B cell (primary cell): ENCODE measurements at regions not wholly inside any gene's neighbourhood (a gene's known extent, or its start where the extent isn't known, plus 50 kb on each side); places are given as distances from the start of the nearest gene placed in this dataset.

ENCODE experiments used
- ATAC-seq: fragments of 200-7000 bp; cut with Tn5 transposase; one replicate; pipeline ENCODE4 v1.10.0; 2021; ENCODE audit warnings: low read depth, mild to moderate bottlenecking, moderate number of reproducible peaks, moderate library complexity
- CTCF ChIA-PET: fragments of 350-600 bp; sonication (Branson Sonifier 250); formaldehyde crosslinking; loops from one replicate; lab custom pipeline; 2021; ENCODE audit warnings: antibody characterized with exemption, inconsistent platforms; lab: Charles Lee
- POLR2A ChIA-PET: fragments of 350-600 bp; sonication (Branson Sonifier 250); formaldehyde crosslinking; loops from one replicate; lab custom pipeline; 2021; ENCODE audit warnings: antibody characterized with exemption; lab: Charles Lee
- DNase-seq: peaks from one replicate; pipeline ENCODE4 v3.0.0; 2013
- H2AFZ ChIP-seq: 2 replicates; pipeline ENCODE4 v1.6.1; 2012; ENCODE audit warnings: mild to moderate bottlenecking, low read depth, low read length; ENCODE audit not compliant: insufficient read depth, poor library complexity, severe bottlenecking
- H3K27ac ChIP-seq, 2 donors: 1 replicate in 1 of 2; 2 replicates in 1 of 2; pipeline ENCODE4 v1.5.1; 2012 to 2013; ENCODE audit warnings: low read length in 2 of 2, mild to moderate bottlenecking in 2 of 2, moderate library complexity in 1 of 2
- H3K27me3 ChIP-seq, 4 experiments: fragments of 200-600 bp in 1 of 4; sonication (generic) in 1 of 4; replicated peaks in 1 of 4; 1 replicate in 2 of 4; 2 replicates in 2 of 4; pipeline versions ENCODE4 v1.6.1 to v1.7.0; 2013 to 2016; ENCODE audit warnings: low read length in 3 of 4, mild to moderate bottlenecking in 2 of 4, mixed read lengths in 1 of 4, moderate library complexity in 1 of 4; ENCODE audit not compliant: insufficient read depth in 4 of 4, control insufficient read depth in 3 of 4; ENCODE audit errors: control extremely low read depth in 1 of 4
- H3K36me3 ChIP-seq, 2 experiments: replicated peaks in 1 of 2; 1 replicate in 1 of 2; 2 replicates in 1 of 2; pipeline versions ENCODE4 v1.6.1 to v1.7.1; 2013; ENCODE audit warnings: low read length in 1 of 2; ENCODE audit not compliant: insufficient read depth in 2 of 2, control insufficient read depth in 1 of 2; ENCODE audit errors: control extremely low read depth in 1 of 2, extremely low read depth in 1 of 2
- H3K4me1 ChIP-seq, 2 donors: fragments of 200-600 bp in 1 of 2; sonication (generic) in 1 of 2; 1 replicate in 1 of 2; 2 replicates in 1 of 2; pipeline versions ENCODE4 v1.5.1 to v1.6.1; 2013 to 2017; ENCODE audit warnings: low read length in 2 of 2; ENCODE audit not compliant: control insufficient read depth in 2 of 2, insufficient read depth in 2 of 2
- H3K4me2 ChIP-seq: replicated peaks from 2 replicates; pipeline ENCODE3; 2012; ENCODE audit warnings: mild to moderate bottlenecking, low read depth, low read length; ENCODE audit not compliant: poor library complexity, severe bottlenecking
- H3K4me3 ChIP-seq, 5 experiments: fragments of 200-600 bp in 1 of 5; sonication (generic) in 1 of 5; 1 replicate in 3 of 5; 2 replicates in 2 of 5; pipeline versions ENCODE4 v1.5.1 to v1.7.0; 2011 to 2016; ENCODE audit warnings: low read length in 4 of 5, mild to moderate bottlenecking in 4 of 5, low read depth in 2 of 5, control low read depth in 1 of 5, moderate library complexity in 1 of 5; ENCODE audit not compliant: insufficient read depth in 1 of 5; ENCODE audit errors: control extremely low read depth in 1 of 5, extremely low read depth in 1 of 5
- H3K79me2 ChIP-seq: fragments of 200-600 bp; sonication (generic); one replicate; pipeline ENCODE4 v1.6.0; 2016; ENCODE audit warnings: low read length; ENCODE audit not compliant: control insufficient read depth, insufficient read depth
- H3K9ac ChIP-seq: fragments of 200-600 bp; sonication (generic); 2 replicates; pipeline ENCODE4 v1.6.1; 2017; ENCODE audit warnings: mild to moderate bottlenecking, low read length, moderate library complexity
- H3K9me3 ChIP-seq, 3 donors: one replicate each; pipeline versions ENCODE4 v1.6.1 to v1.7.1; 2013; ENCODE audit warnings: low read length in 2 of 3; ENCODE audit not compliant: control insufficient read depth in 2 of 3, insufficient read depth in 1 of 3; ENCODE audit errors: control extremely low read depth in 1 of 3
- H4K20me1 ChIP-seq: 2 replicates; pipeline ENCODE4 v1.6.0; 2012; ENCODE audit warnings: mild to moderate bottlenecking, low read length; ENCODE audit not compliant: insufficient read depth, control insufficient read depth, poor library complexity, severe bottlenecking
- H3K27ac Mint-ChIP-seq: one replicate; pipeline ENCODE4 v1.8.0; 2021; ENCODE audit warnings: mixed read lengths
- H3K27me3 Mint-ChIP-seq: one replicate; pipeline ENCODE4 v1.8.0; 2021; ENCODE audit warnings: mixed read lengths
- H3K4me1 Mint-ChIP-seq: one replicate; pipeline ENCODE4 v1.8.0; 2021; ENCODE audit warnings: mixed read lengths
- H3K4me3 Mint-ChIP-seq: one replicate; pipeline ENCODE4 v1.8.0; 2021; ENCODE audit warnings: mixed read lengths
- H3K9me3 Mint-ChIP-seq: one replicate; pipeline ENCODE4 v1.8.0; 2022; ENCODE audit warnings: mixed read lengths; ENCODE audit not compliant: insufficient read depth
- CTCF ChIP-seq: fragments of 200-600 bp; IDR thresholded peaks from one replicate; pipeline ENCODE4 v1.8.0; 2022; ENCODE audit warnings: antibody characterized with exemption, mild to moderate bottlenecking
- EZH2 ChIP-seq: IDR thresholded peaks from 2 replicates; pipeline ENCODE4 v1.6.1; 2012; ENCODE audit warnings: borderline replicate concordance, low read depth, mild to moderate bottlenecking, moderate library complexity, low read length; ENCODE audit not compliant: insufficient read depth, poor library complexity, severe bottlenecking
- whole genome bisulfite sequencing: methylation state at CpG from one replicate; pipeline ENCODE4 v1.1.5; 2013; ENCODE audit warnings: missing lambda C conversion rate; ENCODE audit not compliant: insufficient coverage; 5-methylcytosine and 5-hydroxymethylcytosine counted together
- intact Hi-C: fragments of 100-400 bp; cut with micrococcal nuclease; formaldehyde crosslinking; loops from one replicate; pipeline ENCODE4 v1.10.0; 2022

DNA sequence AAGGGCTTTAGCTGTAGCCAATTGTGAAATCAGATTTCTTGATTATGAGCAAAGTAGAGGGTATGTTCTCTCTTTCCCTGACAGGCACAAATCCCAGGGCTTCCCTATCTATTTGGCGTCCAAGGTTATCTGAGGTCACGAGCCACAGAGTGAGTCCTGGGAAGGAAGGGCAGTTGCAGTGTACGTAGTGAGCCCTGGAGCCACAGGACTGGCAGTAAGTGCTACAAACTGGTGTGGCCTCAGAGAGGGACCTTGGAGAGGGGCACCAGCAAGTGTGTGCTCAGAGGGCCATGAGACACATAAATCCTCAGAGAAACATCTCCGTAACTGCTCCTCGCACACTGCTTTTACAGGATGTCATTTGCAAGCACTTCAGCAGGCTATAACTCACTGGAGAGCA, 115.5 kb upstream of the SH3BP4 start:
- Histone ChIP-seq H3K27ac (no peak overlapping the region), H2AFZ (no peak overlapping the region), H3K79me2 (no peaks in the 10 kb centered on the region), H3K4me3 (no peak overlapping the region), H4K20me1 (no peaks in the 10 kb centered on the region), H3K9ac (no peak overlapping the region), H3K4me2 (no peak overlapping the region), H3K4me1 (no peaks in the 10 kb centered on the region), H3K9me3 (no peaks in the 10 kb centered on the region), H3K27me3 (peaks cover 0 to 4% (median 0%) of the 10 kb centered on the region in 4 experiments), H3K36me3 (no peaks in the 10 kb centered on the region)
- peaks cover 22% of the 10 kb centered on the region for H3K27me3 Mint-ChIP-seq
- 42% methylated on average over 2 of the region's 5 CpGs for WGBS
- ATAC-seq = no peak
- H3K27ac Mint-ChIP-seq = no peak overlapping the region
- TF ChIP-seq CTCF (no peak), EZH2 (no peak)
- H3K4me3 Mint-ChIP-seq = no peak overlapping the region
- no peaks in the 10 kb centered on the region for H3K9me3 Mint-ChIP-seq
- CTCF ChIA-PET = no interaction called here
- intact Hi-C loops = no loop called here
- no peak for DNase-seq
- no peaks in the 10 kb centered on the region for H3K4me1 Mint-ChIP-seq
- POLR2A ChIA-PET = no interaction called here

GRCh38 chr2:234835738-234836137, 116.1 kb upstream of the SH3BP4 start:
- Histone ChIP-seq H3K4me1 (no peaks in the 10 kb centered on the region), H3K27me3 (peaks cover 0 to 4% (median 0%) of the 10 kb centered on the region in 4 experiments), H3K9me3 (no peaks in the 10 kb centered on the region), H3K27ac (no peak overlapping the region), H3K36me3 (no peaks in the 10 kb centered on the region), H3K79me2 (no peaks in the 10 kb centered on the region), H3K4me3 (no peak overlapping the region), H3K9ac (no peak overlapping the region), H3K4me2 (no peak overlapping the region), H4K20me1 (no peaks in the 10 kb centered on the region), H2AFZ (no peak overlapping the region)
- 79% methylated on average over 4 of the region's 4 CpGs for WGBS
- Mint-ChIP-seq H3K9me3 (no peaks in the 10 kb centered on the region), H3K27ac (no peak overlapping the region), H3K27me3 (peaks cover 22% of the 10 kb centered on the region), H3K4me1 (no peaks in the 10 kb centered on the region), H3K4me3 (no peak overlapping the region)
- TF ChIP-seq EZH2 (no peak), CTCF (no peak)
- POLR2A ChIA-PET = no interaction called here
- intact Hi-C loops = no loop called here
- CTCF ChIA-PET = no interaction called here
- DNase-seq = no peak
- ATAC-seq = no peak
